ENCODE measurements at regions not wholly inside any gene's neighbourhood (a gene's known extent, or its start where the extent isn't known, plus 50 kb on each side); places are given as distances from the start of the nearest gene placed in this dataset.
"Not testable (repeated sequence)": the region's sequence is repeated elsewhere in the genome, so short reads cannot be mapped to it uniquely, and the experiment has no call there.

- no peak for DNase-seq (ENCODE audit: low read depth in 2 of 3, low spot score in 2 of 3)
These were observed 394.9 kb upstream of the ZEB2 start for GRCh38 chr2:144914622-144915318.

- DNase-seq (ENCODE audit: low read depth in 2 of 3, low spot score in 2 of 3), result no peak
These were observed 394.2 kb upstream of the ZEB2 start for GRCh38 chr2:144914113-144914512.

GRCh38 chr2:144912206-144912605 lies 392.3 kb upstream of the ZEB2 start:
- no peak for DNase-seq (ENCODE audit: low read depth in 2 of 3, low spot score in 2 of 3)

- no peak for DNase-seq (ENCODE audit: low read depth in 2 of 3, low spot score in 2 of 3)
These were observed 386.0 kb upstream of the ZEB2 start for GRCh38 chr2:144905956-144906355.

- no peak for DNase-seq (ENCODE audit: low read depth in 2 of 3, low spot score in 2 of 3)
These were observed 384.7 kb upstream of the ZEB2 start for GRCh38 chr2:144904612-144905011.

- DNase-seq (ENCODE audit: low read depth in 2 of 3, low spot score in 2 of 3), result not testable (repeated sequence)
These were observed 383.1 kb upstream of the ZEB2 start for GRCh38 chr2:144903045-144903444.

- DNase-seq (ENCODE audit: low read depth in 2 of 3, low spot score in 2 of 3), result not testable (repeated sequence)
These were observed 381.5 kb upstream of the ZEB2 start for GRCh38 chr2:144901386-144901785.

- no peak for DNase-seq (ENCODE audit: low read depth in 2 of 3, low spot score in 2 of 3)
These were observed 376.4 kb upstream of the ZEB2 start for GRCh38 chr2:144896341-144896740.

- no peak for DNase-seq (ENCODE audit: low read depth in 2 of 3, low spot score in 2 of 3)
These were observed 375.0 kb upstream of the ZEB2 start for GRCh38 chr2:144894612-144895599.

- DNase-seq (ENCODE audit: low read depth in 2 of 3, low spot score in 2 of 3), result no peak
These were observed 373.5 kb upstream of the ZEB2 start for GRCh38 chr2:144893464-144893863.

- DNase-seq (ENCODE audit: low read depth in 2 of 3, low spot score in 2 of 3), result no peak
These were observed 370.9 kb upstream of the ZEB2 start for GRCh38 chr2:144890828-144891227.

- DNase-seq (ENCODE audit: low read depth in 2 of 3, low spot score in 2 of 3), result no peak
These were observed 369.4 kb upstream of the ZEB2 start for GRCh38 chr2:144889348-144889747.

GRCh38 chr2:144886862-144887261 lies 366.9 kb upstream of the ZEB2 start:
- no peak for DNase-seq (ENCODE audit: low read depth in 2 of 3, low spot score in 2 of 3)

- no peak for DNase-seq (ENCODE audit: low read depth in 2 of 3, low spot score in 2 of 3)
These were observed 358.0 kb upstream of the ZEB2 start for GRCh38 chr2:144877893-144878292.

GRCh38 chr2:144876013-144876412 lies 356.1 kb upstream of the ZEB2 start:
- no peak for DNase-seq (ENCODE audit: low read depth in 2 of 3, low spot score in 2 of 3)

GRCh38 chr2:144875290-144875969 lies 355.5 kb upstream of the ZEB2 start:
- no peak for DNase-seq (ENCODE audit: low read depth in 2 of 3, low spot score in 2 of 3)

GRCh38 chr2:144865670-144866069 lies 345.8 kb upstream of the ZEB2 start:
- no peak for DNase-seq (ENCODE audit: low read depth in 2 of 3, low spot score in 2 of 3)

- no peak for DNase-seq (ENCODE audit: low read depth in 2 of 3, low spot score in 2 of 3)
These were observed 339.8 kb upstream of the ZEB2 start for GRCh38 chr2:144859716-144860115.

GRCh38 chr2:144858211-144858610 lies 338.3 kb upstream of the ZEB2 start:
- DNase-seq (ENCODE audit: low read depth in 2 of 3, low spot score in 2 of 3), result no peak

GRCh38 chr2:144854596-144854995 lies 334.7 kb upstream of the ZEB2 start:
- DNase-seq (ENCODE audit: low read depth in 2 of 3, low spot score in 2 of 3), result no peak

- no peak for DNase-seq (ENCODE audit: low read depth in 2 of 3, low spot score in 2 of 3)
These were observed 329.7 kb upstream of the ZEB2 start for GRCh38 chr2:144849612-144850011.

GRCh38 chr2:144848423-144848822 lies 328.5 kb upstream of the ZEB2 start:
- DNase-seq (ENCODE audit: low read depth in 2 of 3, low spot score in 2 of 3), result no peak

Measured in activated CD8-positive, alpha-beta memory T cell treated with anti-CD3 and anti-CD28 coated beads for 48 hours (primary cell).